ENCODE measurements at regions not wholly inside any gene's neighbourhood (a gene's known extent, or its start where the extent isn't known, plus 50 kb on each side); places are given as distances from the start of the nearest gene placed in this dataset.
"Not testable (repeated sequence)": the region's sequence is repeated elsewhere in the genome, so short reads cannot be mapped to it uniquely, and the experiment has no call there.

DNA sequence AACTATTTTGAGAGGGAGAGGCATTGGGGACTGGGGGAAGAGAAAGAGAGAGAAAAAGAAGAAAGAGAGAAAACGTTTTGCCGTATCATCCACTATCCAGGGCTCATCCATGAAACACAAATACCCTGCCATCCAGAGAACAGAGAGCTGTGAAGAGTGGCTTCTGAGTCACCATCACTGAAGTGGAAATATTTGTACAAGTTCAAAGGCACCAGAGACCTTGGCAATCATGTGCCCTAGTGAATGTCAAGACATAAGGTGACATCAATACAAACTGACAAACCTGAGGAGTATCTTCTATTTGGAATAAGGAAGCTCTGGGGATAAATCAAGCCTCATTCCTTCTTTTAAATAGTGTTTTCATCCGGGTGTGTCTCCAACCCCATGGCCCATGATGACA lies 197.2 kb upstream of the PROX1 start:
- DNase-seq (ENCODE audit: low read depth): no peak

- DNase-seq (ENCODE audit: low read depth): no peak
Observed at GRCh38 chr1:213793482-213794067, 194.2 kb upstream of the PROX1 start.

- no peak for DNase-seq (ENCODE audit: low read depth)
Observed at GRCh38 chr1:213796525-213796924, 191.2 kb upstream of the PROX1 start.

GRCh38 chr1:213808288-213808687 lies 179.5 kb upstream of the PROX1 start:
- not testable (repeated sequence) for DNase-seq (ENCODE audit: low read depth)

DNA sequence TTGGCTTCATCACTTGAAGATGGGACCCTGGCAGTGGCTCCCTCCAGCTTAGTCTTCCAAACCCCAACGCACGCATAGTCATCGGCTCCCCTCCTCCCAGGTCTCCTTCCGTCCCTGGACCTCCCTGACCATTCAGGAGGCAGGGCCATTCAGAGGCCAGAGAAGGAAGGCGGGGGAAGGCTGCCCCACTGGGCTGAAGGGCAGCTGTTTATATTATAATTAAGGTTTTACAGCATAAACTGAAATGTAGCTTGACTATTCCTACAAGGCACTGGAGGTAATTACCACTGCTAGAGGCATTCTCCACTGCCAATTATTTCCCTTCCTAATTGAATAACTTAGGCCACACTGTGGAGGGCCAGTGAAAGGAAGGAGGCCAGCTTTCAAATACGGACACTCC lies 170.6 kb upstream of the PROX1 start:
- DNase-seq (ENCODE audit: low read depth): no peak

DNA sequence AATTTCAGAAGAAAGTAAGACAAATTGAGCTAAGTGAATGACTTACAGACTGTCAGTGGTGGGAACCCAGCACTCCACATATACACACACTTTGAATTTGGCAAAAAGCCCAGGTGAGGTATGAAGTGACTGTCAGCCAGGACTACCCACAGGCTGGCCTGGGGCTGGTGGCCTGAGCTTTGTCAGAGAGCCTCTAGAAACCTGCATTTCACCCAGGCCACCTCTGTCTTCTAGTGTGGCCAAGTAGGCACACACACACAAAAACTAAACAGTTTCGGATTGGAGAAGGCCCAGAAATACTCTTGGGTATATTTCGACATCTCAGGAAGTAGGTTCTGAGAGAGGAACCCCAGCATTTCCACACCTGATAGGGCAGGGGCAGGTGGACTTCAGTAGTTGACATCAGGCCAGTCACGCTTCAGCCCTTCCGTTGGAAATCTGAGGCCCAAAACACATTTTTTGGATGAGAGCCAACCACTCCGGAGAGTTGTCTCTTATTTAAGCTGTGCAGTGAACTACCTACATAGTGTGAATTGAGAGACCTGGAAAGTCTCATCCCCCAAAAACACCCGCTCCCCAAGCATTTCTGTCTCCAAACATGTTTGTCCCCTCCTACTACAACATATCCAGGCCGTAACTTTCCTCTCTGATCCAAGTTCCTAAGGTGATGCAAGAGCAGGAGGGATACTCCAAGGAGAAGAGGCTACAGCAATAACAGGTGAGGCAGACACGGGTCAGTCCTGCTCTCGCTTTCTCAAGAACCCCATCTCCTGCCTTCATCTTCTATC lies 167.2 kb upstream of the PROX1 start:
- DNase-seq (ENCODE audit: low read depth): no peak

DNA sequence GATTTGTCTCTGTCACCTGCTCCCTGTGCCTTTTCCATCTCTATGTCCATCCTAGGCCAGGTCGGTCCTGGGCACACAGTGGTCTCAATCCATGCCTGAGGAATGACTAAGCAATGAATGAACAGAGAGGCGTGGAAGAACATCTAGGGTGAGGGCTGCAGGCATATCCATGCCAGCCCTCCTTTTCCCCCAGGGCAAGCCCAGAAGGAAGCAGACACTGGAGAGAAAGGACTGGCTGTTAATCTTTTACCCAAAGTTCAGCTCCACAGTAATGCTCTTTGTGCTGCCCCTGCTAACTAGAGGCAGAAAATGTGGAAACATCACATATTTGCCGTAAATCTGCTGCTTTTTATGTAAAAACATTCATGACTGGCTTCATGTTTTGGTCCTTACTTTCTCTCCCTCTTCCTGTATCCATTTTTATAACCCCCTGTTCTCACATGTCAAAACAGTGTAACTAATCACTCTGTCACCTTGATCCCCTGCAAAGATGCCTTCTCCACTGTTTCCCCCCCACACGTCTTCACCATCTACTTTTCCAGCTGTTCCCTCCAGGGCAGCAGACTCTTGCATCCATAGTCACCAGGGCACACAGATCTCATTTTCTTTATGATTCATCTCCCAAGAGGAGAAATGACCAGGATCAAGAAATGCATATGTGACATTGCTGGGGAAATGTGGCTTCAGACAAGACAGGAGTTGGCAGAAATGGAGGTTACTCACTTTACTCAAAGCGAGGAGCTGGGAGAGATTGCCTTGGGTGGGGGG lies 166.4 kb upstream of the PROX1 start:
- DNase-seq (ENCODE audit: low read depth): no peak

GRCh38 chr1:213821943-213822334 lies 165.8 kb upstream of the PROX1 start:
- no peak for DNase-seq (ENCODE audit: low read depth)

DNA sequence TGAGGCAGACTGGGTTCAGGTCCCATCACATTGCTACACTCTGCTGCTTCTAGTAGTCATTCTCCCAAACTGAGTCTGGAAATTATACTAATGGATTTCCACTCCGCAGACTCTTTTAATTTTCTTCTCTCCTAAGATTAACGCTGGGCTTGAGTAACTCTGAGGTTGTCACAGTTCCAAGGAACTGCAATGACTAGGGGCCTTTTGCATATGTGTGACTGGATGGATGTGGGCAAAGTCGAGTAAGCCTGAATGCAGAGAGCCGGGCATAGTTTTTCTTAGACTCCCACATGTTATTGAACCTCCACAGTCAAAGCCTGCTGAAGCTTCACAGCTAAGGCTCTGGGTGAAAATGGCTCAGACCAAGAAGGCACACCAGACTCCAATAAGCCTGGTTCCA lies 160.9 kb upstream of the PROX1 start:
- no peak for DNase-seq (ENCODE audit: low read depth)

DNA sequence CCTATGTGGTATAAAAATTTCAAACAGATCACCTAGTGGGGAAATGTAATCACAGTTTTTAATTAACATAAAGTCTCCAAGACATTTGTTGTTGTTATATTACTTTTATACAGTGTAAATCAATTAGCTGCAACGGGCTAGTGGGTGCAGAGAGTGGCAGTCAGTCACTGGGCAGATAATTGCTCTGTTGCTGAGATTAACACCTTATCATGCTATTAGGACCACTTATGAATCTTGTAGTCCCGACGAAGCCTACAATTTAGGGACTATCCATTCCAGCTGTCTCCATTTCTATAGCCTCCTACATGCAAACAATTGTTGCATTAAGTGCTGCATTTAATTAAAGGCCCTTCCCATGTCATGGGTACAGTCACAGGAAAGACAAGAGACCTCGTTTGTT lies 158.9 kb upstream of the PROX1 start:
- DNase-seq (ENCODE audit: low read depth): no peak

DNA sequence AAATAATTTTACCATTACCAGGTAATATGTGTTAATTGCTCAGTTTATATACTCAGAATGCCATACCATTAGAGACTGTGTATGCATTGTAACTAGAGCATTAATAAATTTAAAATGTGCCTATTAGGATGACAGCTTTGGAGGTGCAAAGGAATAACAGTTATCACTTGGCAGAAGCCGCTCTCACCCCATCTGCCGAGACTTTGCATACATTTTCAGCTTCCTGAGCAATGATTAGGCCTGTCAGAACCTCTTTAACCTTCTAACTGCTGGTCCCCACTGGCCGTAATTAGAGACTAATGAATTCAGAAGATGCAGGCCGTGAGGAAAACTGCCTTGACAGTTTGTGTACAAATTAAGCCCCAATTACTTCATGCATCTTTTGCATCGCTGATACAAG lies 158.0 kb upstream of the PROX1 start:
- no peak for DNase-seq (ENCODE audit: low read depth)

DNA sequence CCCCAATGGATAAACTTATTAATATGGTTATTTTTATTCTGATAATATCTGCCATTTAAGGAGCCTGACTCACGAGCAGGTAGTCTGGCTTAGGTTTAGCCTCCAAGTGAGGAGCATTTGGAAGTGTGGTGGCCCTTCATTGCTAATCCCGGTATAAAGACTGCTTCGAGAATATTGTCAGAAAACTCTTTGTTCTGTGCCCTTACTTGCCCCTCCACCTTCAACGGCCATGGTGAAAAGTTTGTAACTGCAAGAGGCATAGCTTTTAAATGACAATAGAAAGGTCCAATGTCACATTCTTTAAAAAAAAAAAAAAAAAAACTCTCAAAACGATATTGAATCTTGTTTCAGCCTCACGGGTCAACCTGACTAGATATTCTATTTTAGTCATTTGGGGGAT lies 157.4 kb upstream of the PROX1 start:
- no peak for DNase-seq (ENCODE audit: low read depth)

- DNase-seq (ENCODE audit: low read depth): no peak
Observed at GRCh38 chr1:213840575-213840974, 147.2 kb upstream of the PROX1 start.

- DNase-seq (ENCODE audit: low read depth): no peak
Observed at GRCh38 chr1:213844632-213845031, 143.1 kb upstream of the PROX1 start.

DNA sequence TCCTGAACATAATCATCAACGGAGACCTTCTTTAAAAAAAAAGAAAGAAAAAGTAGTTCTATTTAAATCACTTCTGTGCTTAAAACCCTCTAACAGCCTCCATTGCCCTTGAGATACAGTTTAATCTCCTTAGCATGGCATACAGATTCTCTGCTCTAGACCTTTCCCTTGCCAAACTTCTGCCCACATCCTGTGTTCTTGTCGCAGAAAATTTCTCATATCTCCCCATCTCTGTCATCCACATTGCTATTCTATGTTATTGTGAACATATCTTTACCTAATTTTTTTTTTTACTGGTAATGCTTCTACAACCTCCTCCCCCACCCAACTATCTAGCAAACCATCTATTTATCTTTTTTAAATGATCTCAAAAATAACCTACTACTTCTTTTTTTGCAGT lies 135.7 kb upstream of the PROX1 start:
- no peak for DNase-seq (ENCODE audit: low read depth)

DNA sequence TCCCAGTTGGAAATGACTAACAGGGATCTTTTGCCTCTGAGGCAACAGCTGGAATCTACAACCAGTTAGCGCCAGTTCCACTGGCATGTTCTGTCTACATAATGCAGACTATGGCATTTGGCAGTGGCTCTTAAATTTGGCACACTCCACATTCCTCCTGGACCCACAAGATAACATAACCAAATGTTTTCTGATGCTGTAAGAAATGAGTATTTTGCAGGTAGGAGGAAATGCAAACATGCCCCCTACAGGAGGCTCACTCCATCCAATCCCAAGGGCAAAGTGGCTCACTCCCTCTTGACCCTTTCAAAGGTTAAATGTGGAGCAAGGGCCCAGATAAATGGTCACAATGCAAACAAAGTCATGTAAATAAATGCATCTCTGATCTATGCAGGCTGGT lies 129.2 kb upstream of the PROX1 start:
- no peak for DNase-seq (ENCODE audit: low read depth)

DNA sequence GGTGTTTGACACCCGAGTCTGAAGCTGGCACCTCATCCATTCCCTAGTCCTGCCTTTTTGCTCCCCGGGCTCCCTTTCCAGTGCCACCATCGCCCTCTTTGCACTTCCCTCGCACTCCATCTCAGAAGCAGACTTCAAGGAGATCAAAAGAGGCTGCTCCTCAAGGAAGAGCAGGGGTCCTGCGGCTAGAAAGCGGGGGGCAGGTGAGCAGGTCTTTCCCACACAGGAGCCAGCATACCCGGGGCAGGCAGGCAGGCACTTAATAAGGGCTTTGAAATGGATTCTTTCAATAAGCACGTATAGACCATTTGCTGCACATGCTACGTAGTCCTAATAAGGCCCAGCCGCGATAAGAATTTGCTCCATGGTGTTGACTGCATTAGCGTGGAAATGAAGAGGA lies 125.9 kb upstream of the PROX1 start:
- DNase-seq (ENCODE audit: low read depth): no peak

DNA sequence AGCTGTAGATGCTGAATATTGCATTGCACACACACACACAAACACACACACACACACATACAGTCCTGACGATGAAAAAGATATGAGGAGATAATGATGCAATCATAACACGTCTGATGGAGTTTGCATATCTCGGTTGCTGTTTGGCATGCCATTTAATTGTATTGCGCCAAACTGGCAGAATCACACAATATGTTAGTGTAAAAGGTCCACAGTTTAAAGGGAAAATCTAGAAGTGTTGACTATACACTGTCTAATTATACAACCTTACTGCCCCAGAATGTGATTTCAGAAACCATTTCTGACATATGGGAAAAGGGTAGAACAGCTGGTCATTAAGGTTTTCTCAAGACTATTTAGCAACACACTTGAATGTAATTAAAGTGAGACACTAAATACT lies 123.7 kb upstream of the PROX1 start:
- no peak for DNase-seq (ENCODE audit: low read depth)

- DNase-seq (ENCODE audit: low read depth): no peak
Observed at GRCh38 chr1:213868482-213868881, 119.3 kb upstream of the PROX1 start.

- no peak for DNase-seq (ENCODE audit: low read depth)
Observed at GRCh38 chr1:213871179-213871578, 116.6 kb upstream of the PROX1 start.

DNA sequence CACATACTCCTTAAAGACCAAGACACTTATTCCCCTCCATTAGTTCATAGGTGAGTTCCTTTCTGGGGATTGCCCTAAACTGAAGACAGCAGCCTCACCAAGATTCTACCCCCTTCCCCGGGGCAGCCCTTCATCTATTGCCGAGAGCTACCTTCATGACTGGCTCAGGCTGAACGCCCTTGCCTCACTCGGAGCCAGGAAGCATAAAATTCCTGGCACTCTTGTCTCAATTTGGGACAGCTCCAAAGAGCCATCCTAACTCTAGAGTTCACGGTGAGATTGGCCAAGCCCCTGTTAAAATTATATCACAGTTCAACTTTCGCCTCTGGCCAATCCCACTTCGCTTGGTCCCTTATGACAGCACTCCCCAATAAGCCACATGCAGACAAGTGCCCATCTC lies 113.0 kb upstream of the PROX1 start:
- no peak for DNase-seq (ENCODE audit: low read depth)

GRCh38 chr1:213876531-213876930 lies 111.2 kb upstream of the PROX1 start:
- DNase-seq (ENCODE audit: low read depth): no peak

DNA sequence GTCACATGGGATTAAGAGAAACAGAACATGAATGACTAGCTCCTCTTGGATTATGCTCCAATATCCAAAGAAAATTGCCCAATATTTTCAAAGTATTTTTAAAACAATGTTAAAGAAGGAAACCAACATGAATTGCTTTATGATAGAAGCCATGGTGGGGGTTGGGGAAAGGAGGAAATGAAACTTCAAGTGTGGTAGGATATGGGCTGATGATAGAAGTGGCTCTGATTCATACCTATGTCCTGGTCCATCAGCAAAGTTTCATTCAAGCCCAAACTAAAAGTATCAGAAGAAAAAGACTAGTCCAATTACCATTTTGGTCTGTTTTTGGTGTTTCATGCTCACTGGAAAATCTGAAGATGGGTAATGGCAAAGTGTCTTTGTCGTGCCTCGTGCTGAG lies 104.2 kb upstream of the PROX1 start:
- DNase-seq (ENCODE audit: low read depth): no peak
